Stimulated activated CD4-positive, alpha-beta T cell treated with anti-CD3 and anti-CD28 coated beads, Interleukin-15, amount 100 ng/mL, for 24 hours (primary cell): ENCODE measurements at regions not wholly inside any gene's neighbourhood (a gene's known extent, or its start where the extent isn't known, plus 50 kb on each side); places are given as distances from the start of the nearest gene placed in this dataset.
A peak's percentile ranks its signal among the peaks of the same experiment; 100 is the strongest.

Experiments
- DNase-seq: peaks from one replicate; pipeline ENCODE4 v3.0.0-alpha.2; 2020

DNA sequence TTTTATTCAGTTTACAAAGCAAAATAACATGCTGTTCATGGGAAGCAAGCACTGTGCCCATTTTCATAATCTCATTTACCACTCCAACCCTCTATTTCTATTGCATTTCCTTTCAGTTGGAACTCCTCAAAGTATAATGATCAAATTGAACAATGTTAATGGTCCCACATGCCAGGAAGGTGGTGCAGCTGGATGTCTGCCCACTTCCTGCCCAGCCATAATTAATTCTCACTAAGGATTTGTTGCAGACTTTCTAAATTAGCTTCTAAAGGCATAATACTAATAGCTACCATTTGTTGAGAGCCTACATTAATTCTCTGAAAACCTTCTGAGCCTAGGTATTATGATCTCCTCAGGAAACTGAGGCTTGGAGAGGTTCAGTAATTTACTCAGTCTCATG is 316.1 kb upstream of the TPM1 start:
- DNase-seq: no peak

DNA sequence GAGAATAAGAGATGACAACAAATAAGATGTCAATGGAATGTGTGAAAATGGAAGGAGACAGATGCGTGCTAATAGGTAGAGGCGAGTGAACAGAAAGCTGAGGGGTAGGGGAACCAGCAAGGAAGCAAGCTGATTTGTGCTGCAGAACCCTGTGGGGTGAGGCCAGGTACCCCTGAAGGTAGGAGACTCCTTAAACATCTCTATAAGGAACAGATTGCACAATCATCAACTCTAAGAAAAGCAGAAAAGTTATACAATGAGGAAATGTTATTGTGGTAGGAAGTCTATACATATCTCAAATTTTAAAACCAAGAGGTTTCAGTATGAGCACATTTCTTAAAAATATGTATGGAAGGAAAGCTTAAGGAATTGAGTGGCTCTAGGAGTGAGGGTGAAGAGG is 315.0 kb upstream of the TPM1 start:
- no peak for DNase-seq

DNA sequence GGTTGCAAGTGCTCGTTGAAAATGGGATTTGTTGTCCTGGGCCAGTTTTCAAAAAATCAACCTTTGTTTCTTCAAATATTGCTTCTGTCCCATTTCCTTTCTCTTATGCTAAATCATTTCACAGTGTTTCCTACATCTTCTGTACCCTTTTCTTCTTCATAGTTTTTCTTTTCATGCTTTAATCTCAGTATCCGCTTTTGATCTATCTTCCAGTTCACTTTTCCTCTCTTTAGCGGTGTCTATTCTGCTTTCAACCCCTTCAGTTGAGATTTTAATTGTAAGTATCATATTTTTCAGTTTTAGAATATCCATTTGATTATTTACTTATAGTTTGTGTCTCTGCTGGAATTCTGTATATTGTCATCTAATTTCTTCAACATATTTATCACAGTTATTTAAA is 311.7 kb upstream of the TPM1 start:
- DNase-seq: no peak

- DNase-seq: no peak
Observed at GRCh38 chr15:62732078-62732477, 310.5 kb upstream of the TPM1 start.

DNA sequence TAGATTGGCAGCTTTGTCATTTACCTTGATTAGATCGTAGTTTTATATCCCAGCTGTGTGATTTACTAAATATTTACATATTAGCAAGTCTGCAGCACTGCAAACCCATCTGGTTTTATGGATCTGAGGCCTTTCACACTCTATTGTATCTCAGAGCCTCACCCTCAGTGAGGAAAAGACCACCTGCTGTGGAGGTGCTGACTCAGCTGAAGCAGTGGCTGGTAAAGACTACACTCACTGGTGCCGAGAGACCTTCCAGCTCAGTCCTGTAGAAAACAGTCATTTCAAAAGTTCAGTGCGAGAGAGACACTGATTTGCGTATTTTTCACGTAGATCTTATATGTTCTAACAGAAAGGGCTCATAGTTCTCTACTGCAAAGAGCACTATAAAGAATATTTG is 307.8 kb upstream of the TPM1 start:
- no peak for DNase-seq

- no peak for DNase-seq
Observed at GRCh38 chr15:62736756-62737155, 305.8 kb upstream of the TPM1 start.

DNA sequence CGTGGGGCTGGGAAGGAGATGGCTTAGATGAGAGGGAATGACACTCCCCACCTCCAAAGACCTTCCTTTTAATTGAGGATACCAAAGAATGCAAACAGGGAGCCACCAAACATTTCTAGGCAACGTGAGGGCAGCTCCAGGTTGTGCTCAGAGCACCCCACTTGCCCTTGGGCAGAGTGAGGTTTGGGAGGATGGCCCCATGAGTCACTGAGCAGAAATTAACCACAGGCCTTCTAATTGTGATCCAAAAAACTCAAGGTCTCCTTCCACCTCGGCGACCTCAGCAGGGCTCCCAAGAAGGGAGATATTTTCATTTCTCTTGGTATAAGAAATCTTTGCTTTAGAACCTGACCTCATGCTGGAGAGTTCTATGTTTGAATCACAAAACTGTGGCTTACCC is 305.0 kb upstream of the TPM1 start:
- no peak for DNase-seq

GRCh38 chr15:62739082-62739481 is 303.5 kb upstream of the TPM1 start:
- no peak for DNase-seq

DNA sequence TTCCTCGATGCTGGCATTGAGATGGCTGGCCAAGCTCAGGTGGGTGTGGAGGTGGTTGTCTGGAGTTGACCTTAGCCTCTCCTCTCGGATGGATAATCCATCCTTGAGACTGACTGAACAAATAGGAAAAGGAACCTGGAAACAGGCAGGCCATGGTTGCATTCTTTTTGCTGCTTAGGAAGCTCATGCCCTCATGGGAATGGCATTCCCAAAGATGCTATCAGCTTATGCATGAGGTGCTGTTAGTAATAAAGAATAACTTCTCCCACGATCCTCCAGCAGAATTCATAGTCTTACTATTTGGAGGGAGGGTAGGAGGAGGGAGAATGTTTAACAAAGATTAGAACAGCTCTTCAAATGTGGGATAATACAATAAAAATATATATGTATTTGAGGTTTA is 303.0 kb upstream of the TPM1 start:
- DNase-seq: no peak

- no peak for DNase-seq
Observed at GRCh38 chr15:62740141-62741004, 302.2 kb upstream of the TPM1 start.

- no peak for DNase-seq
Observed at GRCh38 chr15:62741106-62741505, 301.4 kb upstream of the TPM1 start.

- DNase-seq: peak; percentile 60
Observed at GRCh38 chr15:62742409-62743171, 300.0 kb upstream of the TPM1 start.

GRCh38 chr15:62745621-62746225 is 296.8 kb upstream of the TPM1 start:
- no peak for DNase-seq

DNA sequence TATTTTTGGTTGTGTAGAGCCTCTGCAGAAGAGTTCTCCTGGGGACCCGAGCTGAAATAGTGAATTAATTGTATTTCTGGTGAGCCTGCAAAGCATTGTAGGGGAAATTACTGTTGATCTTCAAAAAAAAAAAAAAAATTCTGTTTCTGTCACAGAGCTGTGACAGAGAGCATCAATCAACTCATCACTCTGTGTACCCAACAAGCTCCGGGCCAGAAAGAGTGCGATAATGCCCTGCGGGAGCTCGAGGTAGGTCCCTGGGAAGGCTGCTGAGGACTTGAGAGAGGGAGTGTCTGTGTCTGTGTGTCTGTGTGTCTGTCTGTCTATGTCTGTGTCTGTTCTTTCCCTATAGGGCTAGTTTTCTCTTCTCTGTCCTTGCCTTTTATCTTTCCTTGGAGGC is 294.4 kb upstream of the TPM1 start:
- no peak for DNase-seq

DNA sequence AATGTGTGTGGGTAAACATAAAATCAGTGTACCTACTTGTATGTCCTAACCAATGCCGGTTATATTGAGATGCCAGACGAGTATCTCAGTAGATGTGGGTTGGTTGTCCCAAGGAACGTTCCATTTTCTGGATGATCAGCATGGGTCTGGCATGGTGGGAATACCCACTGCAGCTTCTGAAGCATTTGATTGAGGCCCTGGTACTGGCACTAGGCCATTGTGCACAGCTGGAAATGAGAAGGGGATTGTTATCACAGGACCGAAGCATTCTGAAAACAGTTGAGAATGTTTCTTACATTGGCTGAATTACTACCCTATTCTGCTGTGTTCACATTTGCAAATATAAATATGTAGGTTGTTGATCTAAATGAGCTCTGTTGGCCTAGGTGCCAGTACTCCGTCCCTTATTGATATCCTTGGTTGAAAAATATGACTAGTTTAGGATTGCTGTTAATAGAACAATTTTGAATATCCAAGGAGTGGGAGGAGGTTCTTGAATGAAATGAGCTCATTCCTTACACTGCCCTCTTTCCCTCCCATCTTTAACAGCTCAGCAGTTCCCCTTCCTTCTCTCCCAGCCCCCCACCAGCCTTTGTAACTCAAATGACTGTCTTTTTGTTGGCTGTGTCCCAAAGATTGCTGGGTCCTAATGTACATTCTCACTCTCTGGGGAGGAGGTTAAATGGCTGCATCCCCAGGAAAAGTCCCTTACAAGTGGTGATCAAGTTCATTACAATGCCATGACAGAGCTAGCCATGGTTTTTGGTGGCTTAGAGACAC is 293.3 kb upstream of the TPM1 start:
- DNase-seq: no peak

GRCh38 chr15:62750471-62750870 is 292.1 kb upstream of the TPM1 start:
- DNase-seq: no peak

- no peak for DNase-seq
Observed at GRCh38 chr15:62752657-62753517, 289.7 kb upstream of the TPM1 start.

- DNase-seq: no peak
Observed at GRCh38 chr15:62753518-62754221, 288.9 kb upstream of the TPM1 start.

DNA sequence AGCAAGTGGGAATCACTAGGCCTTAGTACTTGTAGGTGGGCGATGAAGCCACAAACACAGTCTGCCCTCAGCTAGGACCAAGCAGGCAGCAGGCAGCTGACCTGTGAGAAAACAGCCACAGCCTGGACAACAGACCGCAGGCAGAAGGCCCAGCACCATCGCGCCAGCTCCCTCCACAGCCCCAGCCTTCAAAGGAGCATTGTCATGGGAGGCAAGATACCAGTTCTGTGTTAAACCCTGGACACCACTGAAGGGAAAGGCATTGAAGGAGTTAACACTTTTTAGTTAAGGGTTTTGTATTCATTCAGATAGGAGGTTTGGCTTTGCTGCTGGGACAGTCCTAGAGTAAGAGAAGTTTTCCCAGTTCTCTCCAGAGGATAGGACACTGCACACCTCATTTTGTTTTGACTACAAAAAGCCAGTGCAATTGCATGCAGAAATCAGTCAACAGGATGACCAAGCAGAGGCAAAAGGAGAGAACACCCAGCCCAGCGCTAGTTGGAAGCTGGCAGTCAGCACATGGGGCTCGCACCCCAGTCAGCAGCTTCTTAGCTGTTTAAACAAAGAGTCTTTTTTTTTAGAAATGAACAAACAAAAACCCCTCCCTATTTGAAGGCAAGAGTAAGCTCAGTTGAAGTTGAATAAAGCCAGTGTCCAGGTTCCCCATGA is 286.1 kb upstream of the TPM1 start:
- no peak for DNase-seq

DNA sequence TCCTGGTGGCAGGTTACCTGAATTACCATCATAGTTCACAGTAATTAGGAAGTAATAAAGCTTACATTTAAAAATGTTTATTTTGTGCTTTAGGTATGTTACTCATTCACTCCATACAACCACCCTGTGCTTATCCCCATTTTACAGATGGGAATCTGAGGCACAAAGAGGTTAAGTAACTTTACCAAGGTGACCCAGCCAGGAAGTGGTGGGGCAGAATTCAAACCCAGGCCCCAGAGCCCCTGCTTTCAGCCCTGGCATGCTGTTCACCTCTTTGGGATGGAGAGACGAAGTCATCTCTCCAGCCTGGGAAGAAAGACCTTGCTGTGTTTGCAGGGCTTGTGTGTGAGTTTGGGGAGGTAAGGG is 285.6 kb upstream of the TPM1 start:
- DNase-seq: no peak

- no peak for DNase-seq
Observed at GRCh38 chr15:62757535-62757934, 285.0 kb upstream of the TPM1 start.
